ENCODE measurements at regions not wholly inside any gene's neighbourhood (a gene's known extent, or its start where the extent isn't known, plus 50 kb on each side); places are given as distances from the start of the nearest gene placed in this dataset.

- H3K4me3 ChIP-seq, result no peak overlapping the region
- ATAC-seq (no peak), DNase-seq (no peak)
- TF ChIP-seq CTCF (IDR thresholded peaks at IDR 0.05), result no peak
- no peaks in the 10 kb centered on the region for H3K36me3 ChIP-seq
- H3K27ac ChIP-seq, result no peak overlapping the region
- H3K9me3 ChIP-seq, result peaks cover 0 to 5% (median 0%) of the 10 kb centered on the region in 11 donors
- H3K4me1 ChIP-seq, result no peaks in the 10 kb centered on the region
- intact Hi-C loops (cut with DNase I), result no loop called here
- H3K27me3 ChIP-seq, result no peaks in the 10 kb centered on the region
These were observed 794.9 kb downstream of the NTRK3 start for GRCh38 chr15:87461631-87462030.

- no peak for DNase-seq
- peaks cover 0 to 7% (median 0%) of the 10 kb centered on the region in 11 donors for H3K9me3 ChIP-seq
- intact Hi-C loops (cut with DNase I), result no loop called here
- no peaks in the 10 kb centered on the region for H3K27me3 ChIP-seq
- H3K4me3 ChIP-seq, result no peak overlapping the region
- no peak for TF ChIP-seq CTCF (IDR thresholded peaks at IDR 0.05)
- no peak overlapping the region for H3K27ac ChIP-seq
- WGBS, 2 donors, result 84 to 87% methylated on average over 1 of the region's 1 CpG
- no peaks in the 10 kb centered on the region for H3K36me3 ChIP-seq
- H3K4me1 ChIP-seq, result no peaks in the 10 kb centered on the region
- no peak for ATAC-seq
These were observed 801.7 kb downstream of the NTRK3 start for GRCh38 chr15:87454860-87455259.

- H3K4me3 ChIP-seq, result no peak overlapping the region
These were observed 806.2 kb downstream of the NTRK3 start for GRCh38 chr15:87450314-87450713.

GRCh38 chr15:87439090-87439489 is 817.4 kb downstream of the NTRK3 start:
- no peak for TF ChIP-seq CTCF (IDR thresholded peaks at IDR 0.05)
- ATAC-seq (no peak), DNase-seq (no peak)
- Histone ChIP-seq H3K36me3 (no peaks in the 10 kb centered on the region), H3K4me3 (no peak overlapping the region), H3K4me1 (no peaks in the 10 kb centered on the region), H3K9me3 (peaks cover 0 to 11% (median 0%) of the 10 kb centered on the region in 11 donors), H3K27me3 (no peaks in the 10 kb centered on the region), H3K27ac (no peak overlapping the region)
- 63 to 71% methylated on average over 2 of the region's 2 CpGs for WGBS, 2 donors
- intact Hi-C loops (cut with DNase I), result no loop called here

More at GRCh38 chr15:87450314-87450713, 806.2 kb downstream of the NTRK3 start:
- TF ChIP-seq CTCF (IDR thresholded peaks at IDR 0.05), result no peak
- no peak for ATAC-seq
- WGBS, 2 donors, result 24 to 48% methylated on average over 1 of the region's 1 CpG
- Histone ChIP-seq H3K36me3 (no peaks in the 10 kb centered on the region), H3K27me3 (no peaks in the 10 kb centered on the region), H3K4me1 (no peaks in the 10 kb centered on the region), H3K9me3 (peaks cover 0 to 7% (median 0%) of the 10 kb centered on the region in 11 donors), H3K27ac (no peak overlapping the region)
- no peak for DNase-seq
- intact Hi-C loops (cut with DNase I), result no loop called here
